ENCODE measurements at regions not wholly inside any gene's neighbourhood (a gene's known extent, or its start where the extent isn't known, plus 50 kb on each side); places are given as distances from the start of the nearest gene placed in this dataset.

DNA sequence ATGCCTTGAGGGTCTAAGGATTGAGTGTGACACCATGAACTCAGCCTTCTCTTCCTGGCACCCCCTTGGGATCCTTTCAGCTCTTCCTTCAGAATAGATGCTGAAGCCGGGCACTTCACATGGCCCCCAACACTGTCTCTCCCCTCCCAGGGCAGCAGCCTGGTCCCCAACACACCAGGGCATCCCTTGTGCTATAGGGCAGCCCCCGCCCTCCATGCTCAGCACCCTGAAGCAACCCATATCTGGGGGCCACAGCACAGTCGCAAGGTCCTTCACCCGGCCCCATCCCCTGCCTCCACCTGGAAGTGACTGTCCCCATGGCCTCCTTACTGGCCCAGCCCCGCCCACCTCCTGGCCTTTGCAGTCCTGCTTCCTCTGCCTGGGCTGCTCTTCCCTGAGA, 143.1 kb downstream of the C16orf95 start:
- no peak for TF ChIP-seq CHD4 (IDR thresholded peaks at IDR 0.05)
- TF ChIP-seq, protein P1, sequence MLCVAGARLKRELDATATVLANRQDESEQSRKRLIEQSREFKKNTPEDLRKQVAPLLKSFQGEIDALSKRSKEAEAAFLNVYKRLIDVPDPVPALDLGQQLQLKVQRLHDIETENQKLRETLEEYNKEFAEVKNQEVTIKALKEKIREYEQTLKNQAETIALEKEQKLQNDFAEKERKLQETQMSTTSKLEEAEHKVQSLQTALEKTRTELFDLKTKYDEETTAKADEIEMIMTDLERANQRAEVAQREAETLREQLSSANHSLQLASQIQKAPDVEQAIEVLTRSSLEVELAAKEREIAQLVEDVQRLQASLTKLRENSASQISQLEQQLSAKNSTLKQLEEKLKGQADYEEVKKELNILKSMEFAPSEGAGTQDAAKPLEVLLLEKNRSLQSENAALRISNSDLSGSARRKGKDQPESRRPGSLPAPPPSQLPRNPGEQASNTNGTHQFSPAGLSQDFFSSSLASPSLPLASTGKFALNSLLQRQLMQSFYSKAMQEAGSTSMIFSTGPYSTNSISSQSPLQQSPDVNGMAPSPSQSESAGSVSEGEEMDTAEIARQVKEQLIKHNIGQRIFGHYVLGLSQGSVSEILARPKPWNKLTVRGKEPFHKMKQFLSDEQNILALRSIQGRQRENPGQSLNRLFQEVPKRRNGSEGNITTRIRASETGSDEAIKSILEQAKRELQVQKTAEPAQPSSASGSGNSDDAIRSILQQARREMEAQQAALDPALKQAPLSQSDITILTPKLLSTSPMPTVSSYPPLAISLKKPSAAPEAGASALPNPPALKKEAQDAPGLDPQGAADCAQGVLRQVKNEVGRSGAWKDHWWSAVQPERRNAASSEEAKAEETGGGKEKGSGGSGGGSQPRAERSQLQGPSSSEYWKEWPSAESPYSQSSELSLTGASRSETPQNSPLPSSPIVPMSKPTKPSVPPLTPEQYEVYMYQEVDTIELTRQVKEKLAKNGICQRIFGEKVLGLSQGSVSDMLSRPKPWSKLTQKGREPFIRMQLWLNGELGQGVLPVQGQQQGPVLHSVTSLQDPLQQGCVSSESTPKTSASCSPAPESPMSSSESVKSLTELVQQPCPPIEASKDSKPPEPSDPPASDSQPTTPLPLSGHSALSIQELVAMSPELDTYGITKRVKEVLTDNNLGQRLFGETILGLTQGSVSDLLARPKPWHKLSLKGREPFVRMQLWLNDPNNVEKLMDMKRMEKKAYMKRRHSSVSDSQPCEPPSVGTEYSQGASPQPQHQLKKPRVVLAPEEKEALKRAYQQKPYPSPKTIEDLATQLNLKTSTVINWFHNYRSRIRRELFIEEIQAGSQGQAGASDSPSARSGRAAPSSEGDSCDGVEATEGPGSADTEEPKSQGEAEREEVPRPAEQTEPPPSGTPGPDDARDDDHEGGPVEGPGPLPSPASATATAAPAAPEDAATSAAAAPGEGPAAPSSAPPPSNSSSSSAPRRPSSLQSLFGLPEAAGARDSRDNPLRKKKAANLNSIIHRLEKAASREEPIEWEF (IDR thresholded peaks at IDR 0.05; ENCODE audit: insufficient replicate concordance, low read depth, low read length): no peak
- Histone ChIP-seq H3K4me3 (no peak overlapping the region), H3K79me2 (ENCODE audit: control insufficient read depth, insufficient read depth, low read length) (no peaks in the 10 kb centered on the region), H3K36me3 (ENCODE audit: control insufficient read depth in 2 of 2, insufficient read depth in 2 of 2, low read length in 1 of 2) (no peaks in the 10 kb centered on the region), H3K4me2 (ENCODE audit: control insufficient read depth, insufficient read depth) (no peak overlapping the region), H3K4me1 (ENCODE audit: control insufficient read depth, insufficient read depth, low read length) (no peaks in the 10 kb centered on the region), H4K20me1 (ENCODE audit: control insufficient read depth, insufficient read depth) (no peaks in the 10 kb centered on the region), H2AFZ (ENCODE audit: control insufficient read depth, low read depth, low read length) (no peak overlapping the region), H3K27ac (ENCODE audit: control insufficient read depth, insufficient read depth) (no peak overlapping the region), H3K9ac (ENCODE audit: control insufficient read depth, insufficient read depth, low read length) (no peak overlapping the region), H3K9me3 (replicated peaks; ENCODE audit: control insufficient read depth, insufficient read depth, low read length) (no peaks in the 10 kb centered on the region), H3K27me3 (replicated peaks in 1 of 2; ENCODE audit: control insufficient read depth in 2 of 2, insufficient read depth in 2 of 2, low read length in 1 of 2) (no peaks in the 10 kb centered on the region)
- ATAC-seq (no peak), DNase-seq (ENCODE audit: low read depth, low spot score) (no peak), FAIRE-seq (no peak)
- WGBS (ENCODE audit: insufficient coverage, insufficient replicate concordance, low lambda C conversion rate, missing lambda C conversion rate): 9% methylated on average over 5 of the region's 5 CpGs
- ChIA-PET RAD21 (ENCODE audit: unreplicated experiment) (no interaction called here), POLR2A (no interaction called here), CTCF (no interaction called here), SMC1A (ENCODE audit: uncharacterized antibody, unreplicated experiment) (no interaction called here)
- intact Hi-C loops (cut with micrococcal nuclease; ENCODE audit: unreplicated experiment): no loop called here
- in situ Hi-C loops (cut with MboI): no loop called here
- BruUV-seq (replicated peaks): no TSS peak

DNA sequence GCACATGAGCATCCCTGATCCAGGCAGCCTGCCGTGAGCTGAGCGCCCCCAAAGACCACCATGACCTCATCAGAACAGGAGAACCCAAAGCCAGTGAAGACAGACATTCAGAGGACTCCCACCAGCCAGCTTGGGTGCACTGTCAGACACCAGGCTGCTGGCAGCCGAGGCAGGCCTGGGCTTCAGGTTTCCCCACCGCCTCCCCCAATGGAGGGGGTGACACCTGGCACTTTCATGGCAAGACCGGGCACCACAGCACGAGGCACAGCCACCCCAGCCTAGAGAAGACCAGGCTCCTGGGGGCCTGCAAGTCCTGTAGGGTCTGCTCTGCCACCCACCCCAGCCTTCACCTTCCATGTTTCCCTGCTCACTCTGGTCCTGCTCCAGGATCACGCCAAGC, 140.5 kb downstream of the C16orf95 start:
- Histone ChIP-seq H3K79me2 (ENCODE audit: control insufficient read depth, insufficient read depth, low read length) (no peaks in the 10 kb centered on the region), H3K27me3 (replicated peaks in 1 of 2; ENCODE audit: control insufficient read depth in 2 of 2, insufficient read depth in 2 of 2, low read length in 1 of 2) (no peaks in the 10 kb centered on the region), H3K9ac (ENCODE audit: control insufficient read depth, insufficient read depth, low read length) (no peak overlapping the region), H3K27ac (ENCODE audit: control insufficient read depth, insufficient read depth) (no peak overlapping the region), H3K36me3 (ENCODE audit: control insufficient read depth in 2 of 2, insufficient read depth in 2 of 2, low read length in 1 of 2) (no peaks in the 10 kb centered on the region), H4K20me1 (ENCODE audit: control insufficient read depth, insufficient read depth) (no peaks in the 10 kb centered on the region), H3K4me1 (ENCODE audit: control insufficient read depth, insufficient read depth, low read length) (no peaks in the 10 kb centered on the region), H3K9me3 (replicated peaks; ENCODE audit: control insufficient read depth, insufficient read depth, low read length) (no peaks in the 10 kb centered on the region), H2AFZ (ENCODE audit: control insufficient read depth, low read depth, low read length) (no peak overlapping the region), H3K4me2 (ENCODE audit: control insufficient read depth, insufficient read depth) (no peak overlapping the region), H3K4me3 (no peak overlapping the region)
- DNase-seq (ENCODE audit: low read depth, low spot score) (no peak), FAIRE-seq (no peak), ATAC-seq (no peak)
- in situ Hi-C loops (cut with MboI): no loop called here
- ChIA-PET POLR2A (no interaction called here), SMC1A (ENCODE audit: uncharacterized antibody, unreplicated experiment) (no interaction called here), RAD21 (ENCODE audit: unreplicated experiment) (no interaction called here), CTCF (no interaction called here)
- 12% methylated on average over 7 of the region's 7 CpGs for WGBS (ENCODE audit: insufficient coverage, insufficient replicate concordance, low lambda C conversion rate, missing lambda C conversion rate)
- intact Hi-C loops (cut with micrococcal nuclease; ENCODE audit: unreplicated experiment): no loop called here
- BruUV-seq (replicated peaks): no TSS peak
- TF ChIP-seq, protein P2, sequence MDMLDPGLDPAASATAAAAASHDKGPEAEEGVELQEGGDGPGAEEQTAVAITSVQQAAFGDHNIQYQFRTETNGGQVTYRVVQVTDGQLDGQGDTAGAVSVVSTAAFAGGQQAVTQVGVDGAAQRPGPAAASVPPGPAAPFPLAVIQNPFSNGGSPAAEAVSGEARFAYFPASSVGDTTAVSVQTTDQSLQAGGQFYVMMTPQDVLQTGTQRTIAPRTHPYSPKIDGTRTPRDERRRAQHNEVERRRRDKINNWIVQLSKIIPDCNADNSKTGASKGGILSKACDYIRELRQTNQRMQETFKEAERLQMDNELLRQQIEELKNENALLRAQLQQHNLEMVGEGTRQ (IDR thresholded peaks at IDR 0.05; ENCODE audit: borderline replicate concordance, low read depth, low read length): no peak
- TF ChIP-seq, protein P3, sequence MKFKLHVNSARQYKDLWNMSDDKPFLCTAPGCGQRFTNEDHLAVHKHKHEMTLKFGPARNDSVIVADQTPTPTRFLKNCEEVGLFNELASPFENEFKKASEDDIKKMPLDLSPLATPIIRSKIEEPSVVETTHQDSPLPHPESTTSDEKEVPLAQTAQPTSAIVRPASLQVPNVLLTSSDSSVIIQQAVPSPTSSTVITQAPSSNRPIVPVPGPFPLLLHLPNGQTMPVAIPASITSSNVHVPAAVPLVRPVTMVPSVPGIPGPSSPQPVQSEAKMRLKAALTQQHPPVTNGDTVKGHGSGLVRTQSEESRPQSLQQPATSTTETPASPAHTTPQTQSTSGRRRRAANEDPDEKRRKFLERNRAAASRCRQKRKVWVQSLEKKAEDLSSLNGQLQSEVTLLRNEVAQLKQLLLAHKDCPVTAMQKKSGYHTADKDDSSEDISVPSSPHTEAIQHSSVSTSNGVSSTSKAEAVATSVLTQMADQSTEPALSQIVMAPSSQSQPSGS (IDR thresholded peaks at IDR 0.05; ENCODE audit: low read length): no peak
- no peak for TF ChIP-seq ZBTB33 (IDR thresholded peaks at IDR 0.05)
- no peak for TF ChIP-seq CHD2 (IDR thresholded peaks at IDR 0.05; ENCODE audit: borderline replicate concordance, low read depth, low read length)
- TF ChIP-seq KLF5 (IDR thresholded peaks at IDR 0.05; ENCODE audit: partially characterized antibody): no peak
- TF ChIP-seq KDM1A (IDR thresholded peaks at IDR 0.05; ENCODE audit: borderline replicate concordance): no peak
- TF ChIP-seq ZZZ3 (IDR thresholded peaks at IDR 0.05; ENCODE audit: control insufficient read depth, insufficient read length, low read depth): no peak
